ENCODE measurements at regions not wholly inside any gene's neighbourhood (a gene's known extent, or its start where the extent isn't known, plus 50 kb on each side); places are given as distances from the start of the nearest gene placed in this dataset.

- ATAC-seq = no peak
Observed at GRCh38 chr3:4150816-4151215, 152.4 kb upstream of the SETMAR start.

GRCh38 chr3:4151859-4152258 lies 151.3 kb upstream of the SETMAR start:
- Histone ChIP-seq H3K27ac (no peak overlapping the region), H3K4me3 (no peak overlapping the region), H3K9me3 (no peaks in the 10 kb centered on the region), H3K4me1 (no peaks in the 10 kb centered on the region), H3K27me3 (ENCODE audit: low read depth) (no peaks in the 10 kb centered on the region), H3K36me3 (no peaks in the 10 kb centered on the region)
- ATAC-seq = no peak
- intact Hi-C loops (cut with DNase I) = no loop called here
- no peak for DNase-seq
- TF ChIP-seq CTCF (IDR thresholded peaks at IDR 0.05) = no peak

More at GRCh38 chr3:4150816-4151215, 152.4 kb upstream of the SETMAR start:
- Histone ChIP-seq H3K4me3 (no peak overlapping the region), H3K36me3 (no peaks in the 10 kb centered on the region), H3K27ac (no peak overlapping the region), H3K27me3 (ENCODE audit: low read depth) (no peaks in the 10 kb centered on the region), H3K4me1 (no peaks in the 10 kb centered on the region), H3K9me3 (no peaks in the 10 kb centered on the region)
- TF ChIP-seq CTCF (IDR thresholded peaks at IDR 0.05) = no peak
- intact Hi-C loops (cut with DNase I) = no loop called here
- DNase-seq = no peak

- no peak for ATAC-seq
- TF ChIP-seq CTCF (IDR thresholded peaks at IDR 0.05) = no peak
- Histone ChIP-seq H3K9me3 (no peaks in the 10 kb centered on the region), H3K4me3 (no peak overlapping the region), H3K27ac (no peak overlapping the region), H3K36me3 (no peaks in the 10 kb centered on the region), H3K27me3 (ENCODE audit: low read depth) (no peaks in the 10 kb centered on the region), H3K4me1 (no peaks in the 10 kb centered on the region)
- intact Hi-C loops (cut with DNase I) = no loop called here
- no peak for DNase-seq
Observed at GRCh38 chr3:4153771-4154170, 149.4 kb upstream of the SETMAR start.

DNA sequence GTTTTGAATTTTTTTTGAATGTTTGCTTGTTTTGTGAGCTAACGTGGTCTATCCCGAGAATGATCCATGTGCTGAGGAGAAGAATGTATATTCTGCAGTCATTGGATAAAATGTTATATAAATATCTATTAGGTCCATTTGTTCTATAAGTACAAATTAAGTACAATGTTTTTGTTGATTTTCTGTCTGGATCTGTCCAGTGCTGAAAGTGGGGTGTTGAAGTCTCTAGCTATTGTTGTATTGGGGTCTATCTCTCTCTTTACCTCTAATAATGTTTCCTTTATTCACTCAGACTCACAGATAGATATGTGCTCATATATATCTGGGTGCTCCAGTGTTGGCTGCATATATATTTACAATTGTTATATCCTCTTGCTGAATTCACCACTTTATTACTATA lies 144.8 kb upstream of the SETMAR start:
- Histone ChIP-seq H3K27ac (no peak overlapping the region), H3K4me3 (no peak overlapping the region), H3K27me3 (ENCODE audit: low read depth) (no peaks in the 10 kb centered on the region), H3K9me3 (no peaks in the 10 kb centered on the region), H3K4me1 (no peaks in the 10 kb centered on the region), H3K36me3 (no peaks in the 10 kb centered on the region)
- ATAC-seq (no peak), DNase-seq (no peak)
- intact Hi-C loops (cut with DNase I) = no loop called here
- TF ChIP-seq CTCF (IDR thresholded peaks at IDR 0.05) = no peak

GRCh38 chr3:4162096-4162495 lies 141.1 kb upstream of the SETMAR start:
- peak in 1 of 2 donors; percentile 41 for ATAC-seq
- DNase-seq = no peak
- TF ChIP-seq CTCF (IDR thresholded peaks at IDR 0.05) = no peak
- no peak overlapping the region for H3K4me3 ChIP-seq
- no peaks in the 10 kb centered on the region for H3K27me3 ChIP-seq (ENCODE audit: low read depth)
- intact Hi-C loops (cut with DNase I) = no loop called here
- H3K9me3 ChIP-seq = no peaks in the 10 kb centered on the region
- H3K36me3 ChIP-seq = no peaks in the 10 kb centered on the region
- H3K4me1 ChIP-seq = no peaks in the 10 kb centered on the region
- H3K27ac ChIP-seq = no peak overlapping the region

DNA sequence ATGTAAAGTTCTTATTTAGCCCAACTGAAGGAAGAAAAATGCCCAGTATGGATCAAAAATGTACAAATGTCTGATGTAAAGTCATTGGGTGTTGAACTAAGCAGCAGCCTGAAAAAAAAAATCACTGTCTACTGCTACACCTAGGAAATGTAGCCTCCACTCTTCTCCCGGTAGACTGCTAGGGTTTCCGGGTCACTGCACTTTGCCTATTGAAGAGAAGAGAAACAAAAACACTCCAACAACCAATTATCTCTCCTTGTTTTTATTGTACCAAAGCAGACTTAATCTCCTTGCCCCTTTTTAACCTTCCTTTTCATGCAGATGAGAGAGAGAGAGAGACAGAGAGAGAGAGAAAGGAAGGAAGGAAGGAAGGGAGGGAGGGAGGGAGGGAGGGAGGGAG lies 140.2 kb upstream of the SETMAR start:
- DNase-seq = no peak
- no peaks in the 10 kb centered on the region for H3K27me3 ChIP-seq (ENCODE audit: low read depth)
- ATAC-seq = no peak
- no peaks in the 10 kb centered on the region for H3K36me3 ChIP-seq
- intact Hi-C loops (cut with DNase I) = no loop called here
- no peak overlapping the region for H3K4me3 ChIP-seq
- H3K27ac ChIP-seq = no peak overlapping the region
- H3K9me3 ChIP-seq = no peaks in the 10 kb centered on the region
- TF ChIP-seq CTCF (IDR thresholded peaks at IDR 0.05) = no peak
- H3K4me1 ChIP-seq = no peaks in the 10 kb centered on the region

Data from lower lobe of right lung (tissue), 2 donors.